IMR-90 (cell line): ENCODE measurements at regions not wholly inside any gene's neighbourhood (a gene's known extent, or its start where the extent isn't known, plus 50 kb on each side); places are given as distances from the start of the nearest gene placed in this dataset.

Experiments
- RAD21 ChIP-seq: IDR thresholded peaks from 2 replicates; pipeline ENCODE4 v1.6.1; 2012; ENCODE audit warnings: low read length, improper control_type of control experiment
- TF ChIP-seq, protein P1 (sequence below): conservative IDR thresholded peaks from 2 replicates; pipeline ENCODE4 v1.5.1; 2012; ENCODE audit warnings: mild to moderate bottlenecking, low read depth, low read length, improper control_type of control experiment

DNA sequence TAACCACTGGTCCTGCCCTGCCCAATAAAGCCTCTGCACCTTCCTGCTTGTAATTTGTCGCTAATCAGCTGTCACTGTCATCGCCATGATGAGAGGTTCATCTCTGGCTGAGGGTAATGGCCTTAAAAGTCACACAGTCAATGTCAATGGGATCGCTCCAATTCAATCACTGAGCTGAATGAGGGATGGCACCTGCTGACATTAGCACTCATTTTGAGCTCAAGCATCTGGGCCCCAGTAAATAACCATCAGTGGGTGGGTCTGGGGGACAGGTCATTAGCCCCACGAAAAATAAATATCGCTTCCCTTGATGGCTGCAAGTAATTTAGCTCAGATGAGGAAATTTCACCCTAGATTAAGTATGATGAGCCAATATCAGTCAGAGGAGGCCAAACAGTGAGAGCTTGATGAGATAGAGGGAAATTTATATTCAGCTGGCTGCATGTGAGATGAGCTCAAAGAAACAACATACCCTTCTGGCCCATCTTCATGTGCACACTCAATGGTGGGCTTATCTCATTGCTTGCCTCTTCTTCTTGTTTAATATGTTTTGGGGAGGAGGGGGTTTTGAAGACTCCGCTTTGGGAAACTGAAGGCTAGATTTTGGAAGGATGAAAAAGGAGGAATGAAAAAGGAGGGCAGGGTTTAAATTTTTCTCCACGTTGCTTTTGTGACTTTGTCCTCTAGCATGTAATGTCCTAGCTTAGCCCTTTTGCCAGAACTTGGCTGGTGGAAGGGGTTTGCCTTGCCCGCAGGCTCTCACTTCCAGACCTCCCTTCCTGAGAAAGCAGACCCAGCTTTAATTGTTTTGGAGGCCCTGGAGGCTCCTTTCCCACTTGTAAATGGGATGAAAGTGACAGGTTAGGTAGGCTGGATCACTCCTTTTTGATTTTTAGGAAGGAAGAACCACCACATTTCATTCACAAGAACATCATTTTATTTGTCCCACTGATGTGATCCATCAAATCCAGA, 84.8 kb upstream of the PAQR3 start:
- TF ChIP-seq RAD21, result no peak
- TF ChIP-seq, protein P1, sequence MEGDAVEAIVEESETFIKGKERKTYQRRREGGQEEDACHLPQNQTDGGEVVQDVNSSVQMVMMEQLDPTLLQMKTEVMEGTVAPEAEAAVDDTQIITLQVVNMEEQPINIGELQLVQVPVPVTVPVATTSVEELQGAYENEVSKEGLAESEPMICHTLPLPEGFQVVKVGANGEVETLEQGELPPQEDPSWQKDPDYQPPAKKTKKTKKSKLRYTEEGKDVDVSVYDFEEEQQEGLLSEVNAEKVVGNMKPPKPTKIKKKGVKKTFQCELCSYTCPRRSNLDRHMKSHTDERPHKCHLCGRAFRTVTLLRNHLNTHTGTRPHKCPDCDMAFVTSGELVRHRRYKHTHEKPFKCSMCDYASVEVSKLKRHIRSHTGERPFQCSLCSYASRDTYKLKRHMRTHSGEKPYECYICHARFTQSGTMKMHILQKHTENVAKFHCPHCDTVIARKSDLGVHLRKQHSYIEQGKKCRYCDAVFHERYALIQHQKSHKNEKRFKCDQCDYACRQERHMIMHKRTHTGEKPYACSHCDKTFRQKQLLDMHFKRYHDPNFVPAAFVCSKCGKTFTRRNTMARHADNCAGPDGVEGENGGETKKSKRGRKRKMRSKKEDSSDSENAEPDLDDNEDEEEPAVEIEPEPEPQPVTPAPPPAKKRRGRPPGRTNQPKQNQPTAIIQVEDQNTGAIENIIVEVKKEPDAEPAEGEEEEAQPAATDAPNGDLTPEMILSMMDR, result no peak
